ENCODE measurements at regions not wholly inside any gene's neighbourhood (a gene's known extent, or its start where the extent isn't known, plus 50 kb on each side); places are given as distances from the start of the nearest gene placed in this dataset.
"Not testable (repeated sequence)": the region's sequence is repeated elsewhere in the genome, so short reads cannot be mapped to it uniquely, and the experiment has no call there.

DNA sequence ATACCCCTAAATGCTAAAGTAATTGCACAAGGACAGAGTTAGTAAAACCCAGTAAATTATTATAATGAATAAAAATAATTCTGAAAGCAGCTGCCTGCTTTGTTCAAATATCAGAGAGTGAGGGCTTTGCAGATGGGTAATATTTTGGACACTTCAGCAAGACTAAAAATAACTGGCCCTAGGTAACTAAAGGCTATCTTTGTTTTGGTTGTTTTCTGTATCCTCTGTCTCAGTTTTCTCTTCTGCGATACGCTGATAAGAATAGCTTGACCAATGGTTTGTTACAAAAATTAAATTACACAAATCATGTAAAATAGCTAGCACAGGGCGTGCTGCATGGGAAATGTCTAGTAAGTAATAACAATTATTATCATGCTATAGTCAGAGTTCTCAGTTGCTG, 204.7 kb downstream of the FGFR2 start:
- no peak for DNase-seq

DNA sequence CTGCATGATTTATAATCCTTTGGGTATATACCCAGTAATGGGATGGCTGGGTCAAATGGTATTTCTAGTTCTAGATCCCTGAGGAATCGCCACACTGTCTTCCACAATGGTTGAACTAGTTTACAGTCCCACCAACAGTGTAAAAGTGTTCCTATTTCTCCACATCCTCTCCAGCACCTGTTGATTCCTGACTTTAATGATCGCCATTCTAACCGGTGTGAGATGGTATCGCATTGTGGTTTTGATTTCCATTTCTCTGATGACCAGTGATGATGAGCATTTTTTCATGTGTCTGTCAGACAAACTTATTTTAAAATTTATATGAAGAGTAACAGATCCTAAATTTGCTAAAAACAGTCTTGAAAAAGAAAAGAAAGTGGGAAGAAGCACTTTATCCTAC, 197.7 kb downstream of the FGFR2 start:
- not testable (repeated sequence) for DNase-seq

DNA sequence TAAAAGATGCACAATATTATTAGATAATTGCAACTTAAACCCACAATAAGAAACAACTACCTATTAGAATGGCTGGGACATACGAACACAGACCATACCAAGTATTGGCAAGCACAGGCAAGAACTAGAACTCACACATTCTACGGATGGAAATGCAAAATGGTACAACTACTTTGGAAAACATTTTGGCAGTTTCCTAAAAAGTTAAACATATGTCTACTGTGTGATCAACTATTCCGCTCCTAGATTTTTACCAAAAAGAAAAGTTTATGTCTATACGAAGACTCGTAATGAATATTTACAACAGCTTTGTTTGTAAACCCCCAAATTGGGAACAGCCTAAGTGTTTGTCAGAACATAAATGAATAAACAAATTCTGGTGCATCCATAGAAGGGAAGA, 194.7 kb downstream of the FGFR2 start:
- DNase-seq = no peak

DNA sequence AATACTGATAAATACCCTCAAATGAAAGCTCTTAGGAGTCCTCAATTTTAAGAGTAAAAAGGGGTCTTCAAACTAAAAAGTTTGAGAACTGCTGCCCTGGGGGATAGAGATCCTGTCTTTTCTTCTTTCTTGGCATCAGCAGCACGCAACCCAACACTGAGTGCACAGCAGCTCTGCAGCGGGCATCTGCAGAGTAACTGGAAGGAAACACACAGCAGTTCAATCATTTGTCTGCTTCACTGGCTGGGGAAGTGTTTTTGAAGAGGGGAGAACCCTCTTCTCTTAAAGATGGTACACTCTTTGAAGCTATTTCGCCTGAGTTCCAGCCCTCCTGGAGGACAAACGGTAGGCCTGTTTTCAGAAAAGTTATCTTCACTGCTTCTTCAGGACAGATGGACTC, 193.6 kb downstream of the FGFR2 start:
- no peak for DNase-seq

DNA sequence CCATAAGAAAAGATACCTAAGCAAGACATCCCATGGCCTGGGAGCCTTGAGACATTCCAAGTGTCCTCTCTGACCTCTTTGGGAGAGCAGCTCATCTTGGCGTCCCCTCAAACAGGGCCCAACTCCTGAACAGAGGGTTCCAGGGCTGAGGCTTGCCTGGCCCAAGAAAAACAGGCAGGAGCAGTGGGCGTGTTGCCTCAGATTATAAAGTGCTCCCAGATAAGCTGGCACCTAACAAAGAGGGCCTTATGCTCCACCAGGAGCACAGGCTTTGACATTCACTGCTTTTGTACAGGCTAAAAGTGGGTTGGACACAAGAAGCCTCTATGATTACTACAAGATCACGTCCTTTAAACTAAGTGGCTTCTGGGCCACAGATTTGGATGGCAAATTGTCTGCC, 193.1 kb downstream of the FGFR2 start:
- DNase-seq = no peak

DNA sequence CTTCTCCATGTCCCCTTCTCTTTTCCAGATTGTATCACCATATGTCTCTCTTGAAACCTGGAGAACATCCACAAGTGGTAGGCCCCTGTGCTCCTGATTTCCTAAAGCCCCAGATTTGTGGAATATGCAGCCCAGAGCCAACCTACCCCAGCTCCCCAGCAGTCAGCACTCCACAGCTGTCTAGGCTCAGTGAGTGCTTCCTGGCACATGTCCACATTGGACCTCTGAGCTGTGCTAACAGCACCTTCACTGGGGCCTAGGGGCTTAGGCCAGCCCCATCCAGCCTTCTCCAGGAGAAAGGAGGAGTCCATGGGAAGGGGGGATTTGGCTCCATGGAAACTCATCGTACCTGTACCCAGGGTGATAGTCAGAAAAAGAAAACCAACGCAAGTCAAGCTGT, 192.7 kb downstream of the FGFR2 start:
- DNase-seq = no peak

GRCh38 chr10:121405953-121406352, 192.3 kb downstream of the FGFR2 start:
- DNase-seq = no peak

GRCh38 chr10:121406823-121407545, 191.3 kb downstream of the FGFR2 start:
- DNase-seq = peak in 3 of 14 donors; percentile 8 to 20 (median 19)

GRCh38 chr10:121409466-121410104, 188.7 kb downstream of the FGFR2 start:
- DNase-seq = no peak

- no peak for DNase-seq
Measured at GRCh38 chr10:121411004-121411403, 187.2 kb downstream of the FGFR2 start.

DNA sequence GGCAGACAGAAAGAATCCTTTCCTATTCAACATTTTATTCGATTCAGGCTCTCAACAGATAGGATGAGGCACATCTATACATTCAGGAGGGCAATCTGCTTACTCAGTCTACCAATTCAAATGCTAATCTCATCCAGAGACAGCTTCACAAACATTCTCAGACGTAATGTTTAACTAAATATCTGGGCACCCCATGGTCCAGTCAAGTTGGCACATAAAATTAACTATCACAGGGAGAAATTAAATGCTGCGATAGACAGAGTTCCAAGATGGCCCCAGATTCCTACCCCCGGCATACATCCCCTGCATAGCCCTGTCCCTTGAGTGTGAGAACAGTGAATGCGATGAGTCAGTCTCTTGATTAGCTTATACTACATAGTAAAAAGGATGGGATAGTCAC, 184.3 kb downstream of the FGFR2 start:
- no peak for DNase-seq

GRCh38 chr10:121414366-121415062, 183.7 kb downstream of the FGFR2 start:
- DNase-seq = no peak

DNA sequence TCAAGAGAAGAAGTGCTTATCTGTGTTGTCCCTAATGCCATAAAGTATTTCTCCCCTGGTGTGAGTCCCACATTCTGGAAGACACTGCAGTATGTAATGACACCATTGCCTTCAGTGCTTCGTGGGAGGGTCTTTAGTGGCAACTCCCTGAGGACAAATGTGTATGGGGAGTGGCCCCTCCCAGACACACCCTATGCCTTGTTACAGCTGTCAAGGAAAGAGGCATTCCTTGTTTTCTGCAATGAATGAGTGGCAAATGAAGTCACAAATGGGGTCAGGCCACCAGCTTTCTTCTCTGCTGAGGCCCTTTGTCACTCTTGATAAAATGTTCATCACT, 183.2 kb downstream of the FGFR2 start:
- DNase-seq = no peak

- DNase-seq = no peak
Measured at GRCh38 chr10:121416071-121416470, 182.2 kb downstream of the FGFR2 start.

GRCh38 chr10:121417298-121417697, 180.9 kb downstream of the FGFR2 start:
- DNase-seq = no peak

DNA sequence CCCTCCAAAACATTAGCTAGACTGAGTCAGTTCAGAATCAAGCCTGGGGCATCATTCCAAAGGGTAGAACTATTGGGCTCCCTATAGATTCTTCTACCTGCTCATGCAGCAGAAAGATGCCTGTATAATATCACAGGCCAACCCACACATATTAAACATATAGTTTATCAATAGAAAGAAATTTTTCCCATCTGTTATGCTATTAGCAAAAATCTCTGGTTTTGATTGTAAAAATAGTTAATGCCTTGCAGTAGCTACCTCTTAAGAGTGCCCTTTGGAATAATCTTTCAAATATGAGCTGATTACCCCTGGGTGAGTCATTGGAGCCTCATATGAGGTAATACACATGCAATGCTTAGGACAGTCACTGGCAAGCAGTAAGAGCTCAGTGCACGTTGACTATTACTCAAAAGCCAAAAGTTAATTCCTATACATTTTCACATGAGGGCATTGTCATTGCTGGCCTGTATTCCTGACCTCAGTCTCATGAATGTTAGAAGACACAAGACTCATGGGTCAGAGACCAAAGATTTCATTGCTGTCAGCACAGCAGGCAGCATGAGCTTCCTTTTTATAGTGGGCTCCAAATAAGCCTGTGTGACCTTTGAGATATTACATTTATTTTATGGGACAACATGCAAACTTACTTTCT, 180.0 kb downstream of the FGFR2 start:
- DNase-seq = no peak

- no peak for DNase-seq
Measured at GRCh38 chr10:121420006-121420405, 178.2 kb downstream of the FGFR2 start.

DNA sequence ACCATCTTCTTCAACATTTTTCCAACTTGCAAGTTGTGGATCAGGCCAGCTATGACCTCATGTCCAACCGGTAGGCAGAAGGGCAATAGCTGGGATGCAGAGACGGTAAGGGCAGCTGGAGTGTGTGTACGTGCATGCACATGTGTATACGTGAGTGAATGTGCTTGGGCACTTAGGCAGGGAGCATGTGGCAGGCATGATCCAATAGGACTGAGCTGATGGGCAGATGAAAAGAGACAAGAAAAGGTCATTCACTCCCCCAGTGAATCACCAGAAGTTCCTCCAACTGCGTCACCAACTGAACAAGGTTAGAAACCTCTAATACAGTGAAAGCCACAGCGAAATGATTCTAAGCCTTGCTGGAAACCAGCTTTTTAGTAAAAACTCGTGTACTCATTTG, 176.1 kb downstream of the FGFR2 start:
- DNase-seq = no peak

DNA sequence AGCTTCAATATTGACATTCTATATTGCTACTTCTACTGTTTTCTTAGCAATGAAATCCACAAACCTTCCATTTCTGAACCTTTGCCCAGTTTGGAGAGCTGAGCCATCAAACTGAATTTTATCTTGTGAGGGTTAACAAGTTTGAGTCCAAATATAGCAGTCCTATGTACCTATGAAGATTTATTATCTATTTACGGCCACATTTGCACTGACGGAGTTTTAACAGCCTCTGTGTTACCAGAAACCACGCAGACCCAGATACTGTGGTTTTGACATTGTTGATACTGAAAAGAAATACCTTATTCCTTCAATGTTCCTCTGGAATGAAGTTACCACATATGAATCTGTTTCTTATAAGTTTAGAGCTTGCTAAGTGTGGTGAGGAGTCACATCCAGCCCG, 172.6 kb downstream of the FGFR2 start:
- no peak for DNase-seq

- DNase-seq = no peak
Measured at GRCh38 chr10:121426307-121426706, 171.9 kb downstream of the FGFR2 start.
